GM21576 (cell line): ENCODE measurements at regions not wholly inside any gene's neighbourhood (a gene's known extent, or its start where the extent isn't known, plus 50 kb on each side); places are given as distances from the start of the nearest gene placed in this dataset.

ENCODE experiments used
- ATAC-seq: cut with Tn5 transposase; IDR thresholded peaks from one replicate; pipeline ENCODE4 v1.9.1; 2021; ENCODE audit warnings: mild to moderate bottlenecking, moderate library complexity; ENCODE audit not compliant: unreplicated experiment

DNA sequence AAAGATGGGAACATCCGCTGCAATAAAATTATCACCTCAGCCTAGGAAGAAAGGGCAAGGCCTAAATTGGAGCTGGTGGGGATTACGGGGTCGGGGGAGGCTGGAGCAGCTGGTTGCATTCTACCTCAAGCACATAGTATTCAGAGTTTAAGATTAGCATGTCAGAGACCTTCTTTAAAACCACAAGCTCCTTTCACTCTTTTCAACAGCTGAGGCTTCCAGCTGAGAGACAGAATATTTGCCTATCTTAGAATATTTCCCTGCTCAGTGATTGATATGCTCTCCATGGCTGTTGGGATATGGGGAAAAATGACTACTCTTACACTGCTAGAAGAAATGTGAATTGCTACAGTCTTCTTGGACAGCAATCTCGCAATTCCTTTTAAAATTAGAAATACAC is 248.6 kb downstream of the TBX15 start:
- ATAC-seq, result no peak

DNA sequence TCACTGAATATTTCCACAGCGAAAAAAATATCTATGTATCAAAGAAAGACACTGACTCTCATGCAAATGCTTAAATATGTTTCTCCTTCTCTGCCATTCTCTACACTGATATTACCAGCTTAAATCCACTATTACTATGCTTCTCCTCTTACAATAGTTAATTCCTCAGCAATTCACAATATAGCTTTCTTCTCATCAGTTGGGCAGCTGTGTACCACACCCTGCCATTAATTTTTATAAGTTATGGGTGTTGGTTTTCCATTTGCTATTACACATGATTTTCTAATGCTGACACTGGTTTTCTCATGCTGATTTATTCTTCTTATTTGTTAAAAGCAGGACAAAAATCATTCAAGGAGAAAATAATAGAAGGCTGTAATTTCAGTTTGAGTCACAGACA is 251.8 kb downstream of the TBX15 start:
- no peak for ATAC-seq

DNA sequence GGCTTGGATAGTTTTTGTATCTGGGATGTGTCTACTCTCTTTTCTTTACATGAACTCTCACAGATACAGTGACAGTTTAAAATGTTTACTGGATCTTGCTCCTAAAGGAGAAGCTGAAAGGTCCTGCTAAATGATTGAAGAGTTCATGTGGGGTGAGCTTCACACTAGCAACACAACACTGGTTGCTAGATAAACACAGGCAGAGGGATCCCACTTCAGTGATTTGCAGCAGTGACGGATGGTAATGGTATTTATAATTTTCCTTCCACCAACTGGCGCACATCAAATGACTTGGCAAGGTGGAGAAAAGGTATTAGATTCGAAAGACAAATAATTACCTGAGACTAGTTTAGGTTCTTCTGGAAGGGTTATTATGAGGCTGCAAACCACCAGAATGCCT is 270.2 kb downstream of the TBX15 start:
- no peak for ATAC-seq

- no peak for ATAC-seq
These were observed 271.4 kb downstream of the TBX15 start for GRCh38 chr1:118716775-118717174.

DNA sequence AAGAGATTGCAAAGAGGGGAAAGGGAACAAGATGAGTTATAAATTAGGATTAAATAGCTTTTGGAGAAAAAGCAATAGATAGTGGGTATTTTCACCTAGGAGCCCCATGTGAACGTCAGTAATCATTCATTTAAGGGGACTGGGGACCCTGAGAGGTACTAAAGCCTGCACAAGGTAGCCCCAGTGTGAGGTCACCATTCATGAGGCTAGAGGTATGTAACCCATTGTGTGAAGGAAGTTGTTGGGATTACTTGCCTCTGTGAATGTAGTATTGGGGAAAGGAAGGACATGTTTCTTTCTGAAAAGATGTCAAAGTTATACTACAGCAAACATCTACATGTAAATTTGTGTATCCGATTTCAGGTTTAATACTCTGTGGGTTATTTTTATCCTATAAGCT is 276.8 kb downstream of the TBX15 start:
- ATAC-seq, result no peak

GRCh38 chr1:118698911-118699310 is 289.2 kb downstream of the TBX15 start:
- ATAC-seq, result no peak

- no peak for ATAC-seq
These were observed 296.0 kb downstream of the TBX15 start for GRCh38 chr1:118692143-118692542.

- no peak for ATAC-seq
These were observed 299.3 kb downstream of the TBX15 start for GRCh38 chr1:118688891-118689290.

DNA sequence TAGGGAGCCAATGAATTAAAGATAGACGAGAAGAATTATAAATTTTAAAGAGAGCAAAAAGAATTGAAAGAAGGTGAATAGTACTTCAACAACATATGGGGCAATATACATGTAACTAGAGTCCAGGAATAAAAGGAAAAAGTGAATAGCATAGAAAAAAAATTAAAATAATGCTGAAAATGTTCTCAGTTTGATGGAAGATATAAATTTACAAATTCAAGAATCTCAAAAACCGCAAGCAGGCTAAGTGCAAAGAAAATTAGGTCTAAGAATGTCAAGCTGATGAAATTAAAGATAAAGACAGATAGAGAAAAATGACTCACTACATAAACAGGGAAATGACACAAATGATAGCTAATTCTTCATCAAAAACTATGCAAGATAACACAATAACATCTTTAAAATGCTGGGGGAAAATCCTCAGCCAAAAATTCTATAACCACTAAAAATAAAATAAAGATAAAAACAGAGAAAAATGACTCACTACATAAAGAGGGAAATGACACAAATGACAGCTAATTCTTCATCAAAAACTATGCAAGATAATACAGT is 326.3 kb downstream of the TBX15 start:
- ATAC-seq, result no peak

DNA sequence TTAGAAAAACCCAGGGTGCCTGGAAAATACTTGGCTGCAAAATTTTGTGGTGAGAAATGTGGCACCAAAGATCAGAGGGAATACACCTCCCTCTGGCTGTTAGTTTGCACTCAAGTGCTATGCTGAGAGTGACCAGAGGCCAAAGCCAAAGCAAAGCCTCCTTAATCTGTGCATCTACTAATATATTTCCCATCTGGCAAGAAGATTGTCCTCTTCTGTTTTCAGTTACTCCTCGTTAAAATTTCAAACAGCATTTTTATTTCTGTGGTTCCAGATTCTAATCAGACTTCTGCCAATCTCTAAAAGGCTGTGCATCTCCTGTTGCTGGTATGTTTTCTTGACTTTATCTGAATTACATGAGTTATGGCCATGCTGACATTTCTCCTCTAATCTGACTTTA is 327.4 kb downstream of the TBX15 start:
- no peak for ATAC-seq

DNA sequence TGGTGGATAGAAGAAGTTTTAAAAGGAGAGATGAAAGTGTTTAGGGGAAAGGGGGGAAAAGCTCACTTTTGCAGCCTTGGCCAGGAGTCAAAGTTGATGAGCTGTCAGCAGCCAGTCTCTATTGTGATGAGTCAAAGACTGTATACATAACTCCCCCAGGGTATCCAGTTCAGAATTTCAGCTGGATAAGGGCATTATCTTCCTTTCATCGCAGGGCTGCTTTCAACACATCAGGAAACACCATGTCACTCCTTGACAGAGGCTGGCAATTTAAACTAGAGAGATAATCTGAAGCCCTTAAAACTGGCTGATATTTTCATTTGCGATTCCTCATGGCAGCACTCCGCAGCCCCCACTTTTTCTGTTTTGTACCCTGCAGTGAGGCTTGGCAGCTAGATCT is 328.5 kb downstream of the TBX15 start:
- no peak for ATAC-seq

- ATAC-seq, result no peak
These were observed 337.9 kb downstream of the TBX15 start for GRCh38 chr1:118650107-118650807.

GRCh38 chr1:118649369-118650106 is 338.6 kb downstream of the TBX15 start:
- no peak for ATAC-seq

- ATAC-seq, result no peak
These were observed 352.1 kb downstream of the TBX15 start for GRCh38 chr1:118636004-118636403.

DNA sequence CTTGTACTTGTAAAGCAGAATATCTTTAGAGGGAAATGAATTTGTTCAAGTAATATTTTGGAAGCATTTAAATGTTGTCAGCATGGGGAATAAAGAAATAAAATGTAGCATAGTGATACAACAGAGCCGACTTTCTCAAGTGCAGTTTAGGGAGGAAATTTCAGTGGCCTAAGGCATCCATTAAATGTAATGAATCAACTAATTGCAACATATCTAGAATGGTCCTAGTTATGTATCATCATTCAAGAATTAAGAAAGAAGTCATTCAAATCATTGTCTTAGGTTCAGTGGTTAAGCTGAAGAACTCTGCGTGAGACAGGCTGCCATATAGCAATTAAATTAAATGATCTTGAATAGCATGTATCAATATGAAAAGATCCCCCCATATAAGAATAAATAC is 360.7 kb downstream of the TBX15 start:
- ATAC-seq, result no peak

GRCh38 chr1:118621839-118622238 is 366.3 kb downstream of the TBX15 start:
- no peak for ATAC-seq

DNA sequence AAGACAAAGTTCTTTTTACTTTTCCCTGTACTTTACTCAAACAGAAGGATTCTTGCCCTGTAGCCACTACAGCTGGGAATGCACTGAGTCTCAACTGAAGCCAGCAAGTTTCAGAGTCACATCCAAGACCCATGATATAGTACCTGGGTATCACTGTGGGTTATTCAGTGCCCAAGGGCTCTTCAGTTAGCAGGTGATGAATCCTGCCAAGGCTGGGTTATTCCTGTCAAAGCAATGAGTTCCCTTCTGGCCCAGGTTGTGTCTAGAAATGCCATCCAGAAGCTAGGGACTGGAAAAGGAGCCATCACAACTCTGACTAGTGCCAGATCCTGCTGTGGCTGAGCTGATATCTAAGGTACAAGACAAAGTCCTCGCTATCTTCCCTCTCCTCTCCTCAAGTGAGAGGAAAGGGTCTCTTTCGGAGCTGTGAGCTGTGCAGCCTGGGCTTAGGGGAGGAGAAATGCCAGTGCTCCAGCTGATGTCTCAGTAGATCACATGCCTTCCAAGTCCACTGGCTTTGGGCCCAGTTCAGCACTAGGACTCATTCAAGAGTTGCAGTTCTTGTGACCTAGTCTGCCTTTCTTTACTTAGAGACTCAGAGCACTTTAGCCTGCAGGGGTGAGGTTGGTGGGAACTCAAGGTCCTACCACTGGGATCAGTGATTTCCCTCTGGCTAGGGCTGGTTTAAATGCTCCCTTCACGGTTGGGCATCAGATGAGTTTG is 369.4 kb downstream of the TBX15 start:
- ATAC-seq, result no peak

GRCh38 chr1:118617916-118618315 is 370.2 kb downstream of the TBX15 start:
- no peak for ATAC-seq

DNA sequence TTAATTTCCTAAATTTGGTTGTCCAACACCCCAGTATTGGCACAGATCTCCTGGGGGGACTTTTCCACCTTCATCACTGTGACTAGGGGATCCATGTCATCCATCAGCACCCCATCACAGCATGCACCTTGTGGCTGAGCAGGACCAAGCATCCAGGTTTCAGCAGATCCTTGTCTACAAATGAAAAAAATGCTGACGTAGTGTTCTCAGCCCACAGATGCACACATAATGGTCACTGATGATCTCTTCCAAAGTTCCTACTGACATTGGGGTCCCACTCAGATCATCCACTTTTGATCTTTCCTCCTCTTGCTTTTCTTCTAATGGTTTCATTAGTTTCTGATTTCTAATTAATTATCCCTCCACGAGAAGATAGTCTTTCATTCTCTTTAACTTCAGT is 373.1 kb downstream of the TBX15 start:
- ATAC-seq, result no peak

DNA sequence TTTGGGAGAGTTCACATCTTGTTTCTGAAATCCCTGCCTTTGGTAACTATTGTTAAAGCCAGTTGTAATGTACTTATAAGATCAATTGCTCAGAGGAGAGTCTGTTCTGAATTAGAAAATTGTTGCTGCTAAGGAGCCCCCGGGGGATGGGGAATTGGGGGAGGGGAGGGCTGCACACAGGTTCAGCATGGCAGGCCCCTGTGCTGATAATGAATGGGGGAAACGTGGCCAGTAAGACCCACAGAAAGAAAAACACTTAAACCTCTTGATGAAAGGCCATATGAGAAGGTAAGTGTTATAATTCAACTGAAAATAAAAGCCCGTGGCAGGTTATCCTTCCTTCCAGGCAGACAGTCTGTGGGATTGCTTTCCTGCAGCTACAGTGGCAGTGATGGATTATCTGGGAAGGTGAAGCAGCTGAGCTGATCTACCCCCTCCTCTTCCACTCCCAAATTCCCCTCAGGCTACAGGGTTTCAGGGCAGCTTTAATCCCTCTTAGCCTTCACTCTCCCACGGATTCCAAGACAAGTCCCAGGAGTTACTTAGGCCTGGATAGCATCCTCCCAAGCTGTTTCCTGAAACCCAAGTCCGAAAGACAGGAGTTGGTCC is 398.8 kb downstream of the TBX15 start:
- ATAC-seq, result no peak

GRCh38 chr1:118588566-118588965 is 399.6 kb downstream of the TBX15 start:
- ATAC-seq, result no peak
